HFF-Myc (cell line): ENCODE measurements at regions not wholly inside any gene's neighbourhood (a gene's known extent, or its start where the extent isn't known, plus 50 kb on each side); places are given as distances from the start of the nearest gene placed in this dataset.

Experiments used
- DNase-seq: peaks from one replicate; pipeline ENCODE4 v3.0.0-alpha.2; 2011; ENCODE audit warnings: low read depth; ENCODE audit errors: extremely low read depth
- H3K4me3 ChIP-seq: replicated peaks from 2 replicates; pipeline ENCODE4 v1.5.1; 2011; ENCODE audit warnings: low read depth, mild to moderate bottlenecking, control low read depth, low read length
- TF ChIP-seq, protein P1 (sequence below): IDR thresholded peaks from 2 replicates; pipeline ENCODE4 v1.5.1; 2012; ENCODE audit warnings: mild to moderate bottlenecking, low read depth, low read length, control low read depth; ENCODE audit errors: missing control alignments

DNA sequence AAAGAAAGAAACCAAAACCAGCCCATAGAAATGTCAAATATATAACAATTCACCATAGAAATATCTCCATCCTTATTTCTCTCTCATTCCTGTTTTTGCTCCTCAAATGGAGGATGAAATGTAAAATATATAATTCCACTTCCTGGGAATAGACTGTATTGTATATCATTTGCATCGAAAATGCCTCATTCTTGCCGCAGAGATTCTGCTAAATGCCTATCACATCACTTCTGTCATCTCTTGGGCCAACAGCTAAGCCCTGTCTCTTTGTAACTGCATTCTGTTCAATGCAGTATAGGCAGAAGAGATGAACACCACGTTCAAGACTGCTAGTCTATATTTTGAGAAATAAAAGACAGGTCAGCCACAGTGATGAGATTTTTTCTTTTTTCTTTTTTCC lies 956.3 kb upstream of the SOX9 start:
- DNase-seq = no peak
- TF ChIP-seq, protein P1, sequence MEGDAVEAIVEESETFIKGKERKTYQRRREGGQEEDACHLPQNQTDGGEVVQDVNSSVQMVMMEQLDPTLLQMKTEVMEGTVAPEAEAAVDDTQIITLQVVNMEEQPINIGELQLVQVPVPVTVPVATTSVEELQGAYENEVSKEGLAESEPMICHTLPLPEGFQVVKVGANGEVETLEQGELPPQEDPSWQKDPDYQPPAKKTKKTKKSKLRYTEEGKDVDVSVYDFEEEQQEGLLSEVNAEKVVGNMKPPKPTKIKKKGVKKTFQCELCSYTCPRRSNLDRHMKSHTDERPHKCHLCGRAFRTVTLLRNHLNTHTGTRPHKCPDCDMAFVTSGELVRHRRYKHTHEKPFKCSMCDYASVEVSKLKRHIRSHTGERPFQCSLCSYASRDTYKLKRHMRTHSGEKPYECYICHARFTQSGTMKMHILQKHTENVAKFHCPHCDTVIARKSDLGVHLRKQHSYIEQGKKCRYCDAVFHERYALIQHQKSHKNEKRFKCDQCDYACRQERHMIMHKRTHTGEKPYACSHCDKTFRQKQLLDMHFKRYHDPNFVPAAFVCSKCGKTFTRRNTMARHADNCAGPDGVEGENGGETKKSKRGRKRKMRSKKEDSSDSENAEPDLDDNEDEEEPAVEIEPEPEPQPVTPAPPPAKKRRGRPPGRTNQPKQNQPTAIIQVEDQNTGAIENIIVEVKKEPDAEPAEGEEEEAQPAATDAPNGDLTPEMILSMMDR = no peak
- no peak overlapping the region for H3K4me3 ChIP-seq

DNA sequence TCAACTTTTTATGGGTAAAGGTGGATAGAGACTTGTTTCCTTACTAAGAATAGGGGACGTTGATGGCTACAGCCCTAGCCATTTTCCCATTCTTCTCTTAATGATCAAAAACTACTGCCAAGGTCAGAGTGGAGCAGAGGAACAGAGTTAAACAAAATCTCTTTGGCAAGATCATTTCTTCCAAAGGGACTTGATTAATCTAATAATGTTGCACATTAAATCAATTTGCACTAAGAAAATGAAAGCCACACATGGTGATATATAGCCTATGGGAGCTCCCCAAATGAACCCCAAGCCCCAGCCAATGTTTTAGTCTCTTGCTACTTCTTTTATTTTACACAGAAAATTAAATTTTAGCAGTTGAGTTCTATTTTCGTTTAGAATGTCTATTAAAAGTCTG lies 954.5 kb upstream of the SOX9 start:
- TF ChIP-seq, protein P1 = no peak
- no peak overlapping the region for H3K4me3 ChIP-seq
- no peak for DNase-seq

GRCh38 chr17:71168053-71168741 lies 952.6 kb upstream of the SOX9 start:
- no peak overlapping the region for H3K4me3 ChIP-seq
- no peak for DNase-seq
- TF ChIP-seq, protein P1 = no peak

DNA sequence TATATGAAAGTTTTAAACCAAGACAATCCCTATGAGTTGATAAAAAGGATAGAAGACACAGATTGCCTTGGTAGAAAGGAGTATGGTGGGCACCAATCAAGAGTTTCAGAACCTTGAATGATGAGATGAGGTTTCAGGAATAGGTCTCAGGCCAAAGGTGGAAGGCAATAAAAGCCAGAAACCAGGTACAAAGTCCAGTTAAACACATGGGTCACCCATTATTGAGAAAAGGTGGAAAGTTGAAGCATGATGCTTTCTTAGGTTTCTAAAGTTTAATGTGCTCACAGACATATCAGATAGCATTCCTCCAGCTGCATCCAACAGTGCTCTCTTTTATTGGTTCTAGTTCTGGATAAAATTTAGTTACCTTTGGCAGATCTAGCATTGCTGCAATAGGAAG lies 950.8 kb upstream of the SOX9 start:
- no peak overlapping the region for H3K4me3 ChIP-seq
- TF ChIP-seq, protein P1 = no peak
- DNase-seq = no peak

DNA sequence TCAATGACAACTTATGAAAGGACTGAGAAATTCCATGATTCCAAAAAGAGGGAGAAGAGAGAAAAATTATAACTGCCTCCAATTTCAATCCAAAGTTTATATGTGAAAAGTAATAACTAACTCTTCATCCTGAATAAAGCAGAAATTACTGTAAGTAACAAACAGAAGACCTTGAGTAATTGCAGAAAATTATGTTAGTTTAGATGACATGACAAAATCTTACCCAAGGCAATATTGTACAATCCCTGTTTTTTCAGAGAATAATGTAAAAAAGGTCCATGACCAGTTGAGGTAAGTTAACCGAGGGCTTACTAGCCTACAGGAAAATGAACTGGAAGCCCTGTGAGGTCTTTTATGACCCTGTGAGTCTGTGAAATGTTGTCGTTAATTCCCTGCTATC lies 949.5 kb upstream of the SOX9 start:
- no peak overlapping the region for H3K4me3 ChIP-seq
- TF ChIP-seq, protein P1 = no peak
- no peak for DNase-seq

DNA sequence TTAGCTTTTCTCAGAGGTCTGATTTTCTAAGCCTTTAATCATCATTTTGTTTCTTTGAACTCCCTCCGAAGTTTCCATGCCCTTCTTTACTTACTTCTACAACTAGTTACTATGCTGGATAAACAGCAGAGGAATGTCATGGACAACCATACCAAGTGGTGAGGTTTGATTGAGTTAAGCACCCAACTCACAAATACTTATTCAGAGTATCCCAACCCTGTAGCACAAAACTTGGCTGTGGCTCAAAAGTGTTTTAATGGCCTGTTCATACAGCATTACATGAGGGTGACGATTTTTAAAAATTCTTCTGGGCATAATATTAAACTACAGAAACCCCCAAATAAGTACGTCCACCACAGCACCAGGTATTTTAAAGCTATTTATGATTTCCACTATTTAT lies 946.8 kb upstream of the SOX9 start:
- H3K4me3 ChIP-seq = no peak overlapping the region
- TF ChIP-seq, protein P1 = no peak
- no peak for DNase-seq

DNA sequence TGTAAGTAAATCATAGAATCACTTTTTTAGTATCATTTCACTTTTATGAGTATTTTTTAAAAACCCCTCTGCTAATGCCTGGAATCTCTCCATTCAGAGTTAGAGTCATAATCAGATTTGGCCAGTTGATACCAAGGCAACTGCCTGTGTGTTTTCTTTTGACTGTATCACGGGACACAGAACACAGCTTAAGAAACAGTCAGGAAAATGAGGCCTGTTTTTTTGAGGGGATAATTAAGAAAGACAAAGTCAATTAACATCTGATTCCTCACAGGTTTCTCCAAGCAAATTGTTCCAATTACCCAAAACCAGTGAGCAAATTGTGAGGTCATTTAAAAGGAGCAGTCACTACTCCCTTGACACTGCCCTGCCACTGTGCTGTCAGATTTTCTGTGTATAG lies 944.5 kb upstream of the SOX9 start:
- DNase-seq = no peak
- no peak overlapping the region for H3K4me3 ChIP-seq
- TF ChIP-seq, protein P1 = no peak
